Retinal pigment epithelial cell (primary cell): ENCODE measurements at regions not wholly inside any gene's neighbourhood (a gene's known extent, or its start where the extent isn't known, plus 50 kb on each side); places are given as distances from the start of the nearest gene placed in this dataset.

Experiments used
- DNase-seq: peaks from one replicate; pipeline ENCODE4 v3.0.0-alpha.2; 2010; ENCODE audit warnings: low read depth
- H3K4me3 ChIP-seq: 2 replicates; pipeline ENCODE4 v1.5.1; 2011; ENCODE audit warnings: mild to moderate bottlenecking, low read length, control low read depth, moderate library complexity
- TF ChIP-seq, protein P1 (sequence below): conservative IDR thresholded peaks from 2 replicates; pipeline ENCODE4 v1.5.1; 2011; ENCODE audit warnings: low read depth, low read length, control low read depth, inconsistent platforms

DNA sequence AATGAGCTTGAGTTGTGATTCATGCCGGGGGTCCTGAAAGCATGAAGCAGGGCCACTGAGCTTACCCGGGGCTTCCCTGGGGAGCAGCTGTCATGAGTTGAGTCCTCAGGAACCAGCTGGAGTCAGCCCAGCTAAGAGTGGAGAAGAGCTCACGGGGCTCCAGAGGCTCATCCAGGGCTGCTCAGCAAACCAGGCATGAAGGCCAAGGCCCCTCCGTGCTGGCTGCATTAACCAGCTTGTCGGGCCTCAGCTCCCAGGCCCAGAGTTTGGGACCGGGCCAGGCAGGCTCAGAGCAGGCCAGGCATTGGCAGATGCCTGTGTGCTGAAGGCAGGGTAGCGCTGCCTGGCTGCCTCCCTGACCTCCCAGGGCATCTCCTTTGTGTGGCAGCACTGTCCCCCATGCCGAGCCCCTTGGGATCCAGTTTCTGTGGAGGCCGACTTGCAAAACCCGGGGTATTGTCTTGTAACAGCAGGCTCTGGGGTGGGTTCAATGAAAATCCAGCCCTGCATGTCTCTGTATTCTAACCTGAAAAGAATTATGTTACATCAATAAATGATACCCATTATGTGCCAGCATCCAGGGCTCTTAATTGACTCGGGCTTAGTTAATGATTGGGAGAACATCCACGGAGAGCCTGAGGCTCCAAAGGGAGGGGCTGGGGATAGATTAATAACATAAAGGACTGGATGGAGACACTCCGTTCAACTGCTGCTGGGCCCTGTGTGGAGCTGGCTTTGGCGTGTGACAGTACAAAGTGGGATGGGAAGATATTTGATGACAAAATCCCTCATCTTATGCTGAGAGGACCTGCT is 68.0 kb upstream of the MSX1 start:
- TF ChIP-seq, protein P1, sequence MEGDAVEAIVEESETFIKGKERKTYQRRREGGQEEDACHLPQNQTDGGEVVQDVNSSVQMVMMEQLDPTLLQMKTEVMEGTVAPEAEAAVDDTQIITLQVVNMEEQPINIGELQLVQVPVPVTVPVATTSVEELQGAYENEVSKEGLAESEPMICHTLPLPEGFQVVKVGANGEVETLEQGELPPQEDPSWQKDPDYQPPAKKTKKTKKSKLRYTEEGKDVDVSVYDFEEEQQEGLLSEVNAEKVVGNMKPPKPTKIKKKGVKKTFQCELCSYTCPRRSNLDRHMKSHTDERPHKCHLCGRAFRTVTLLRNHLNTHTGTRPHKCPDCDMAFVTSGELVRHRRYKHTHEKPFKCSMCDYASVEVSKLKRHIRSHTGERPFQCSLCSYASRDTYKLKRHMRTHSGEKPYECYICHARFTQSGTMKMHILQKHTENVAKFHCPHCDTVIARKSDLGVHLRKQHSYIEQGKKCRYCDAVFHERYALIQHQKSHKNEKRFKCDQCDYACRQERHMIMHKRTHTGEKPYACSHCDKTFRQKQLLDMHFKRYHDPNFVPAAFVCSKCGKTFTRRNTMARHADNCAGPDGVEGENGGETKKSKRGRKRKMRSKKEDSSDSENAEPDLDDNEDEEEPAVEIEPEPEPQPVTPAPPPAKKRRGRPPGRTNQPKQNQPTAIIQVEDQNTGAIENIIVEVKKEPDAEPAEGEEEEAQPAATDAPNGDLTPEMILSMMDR: no peak
- DNase-seq: no peak
- no peak overlapping the region for H3K4me3 ChIP-seq

DNA sequence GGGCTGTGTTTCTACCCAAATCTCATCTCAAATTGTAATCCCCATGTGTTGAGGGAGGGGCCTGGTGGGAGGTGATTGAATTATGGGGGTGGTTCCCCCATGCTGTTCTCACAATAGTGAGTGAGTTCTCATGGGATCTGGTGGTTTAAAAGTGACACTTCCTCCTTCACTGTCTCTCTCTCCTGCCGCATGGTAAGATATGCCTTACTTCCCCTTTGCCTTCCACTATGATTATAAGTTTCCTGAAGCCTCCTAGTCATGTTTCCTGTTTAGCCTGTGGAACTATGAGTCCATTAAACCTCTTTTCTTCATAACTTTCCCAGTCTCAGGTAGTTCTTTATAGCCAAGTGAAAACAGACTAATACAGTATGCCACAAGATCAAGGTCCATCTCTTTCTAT is 70.0 kb upstream of the MSX1 start:
- no peak for DNase-seq
- TF ChIP-seq, protein P1: no peak

DNA sequence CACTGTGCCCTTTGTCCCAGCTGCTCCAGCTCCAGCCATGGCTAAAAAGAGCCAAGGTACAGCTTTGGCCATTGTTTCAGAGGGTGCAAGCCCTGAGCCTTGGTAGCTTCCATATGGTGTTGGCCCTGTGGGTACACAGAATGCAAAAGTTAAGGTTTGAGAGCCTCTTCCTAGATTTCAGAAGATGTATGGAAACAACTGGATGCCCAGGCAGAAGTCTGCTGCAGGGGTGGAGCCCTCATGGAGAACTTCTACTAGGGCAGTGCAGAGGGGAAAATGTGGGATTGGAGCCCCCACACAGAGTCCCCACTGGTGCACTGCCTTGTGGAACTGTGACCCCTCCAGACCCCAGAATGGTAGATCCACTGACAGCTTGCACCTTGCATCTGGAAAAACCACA is 70.9 kb upstream of the MSX1 start:
- H3K4me3 ChIP-seq: no peak overlapping the region
- TF ChIP-seq, protein P1: no peak
- DNase-seq: no peak

More for the DNA sequence above, 70.0 kb upstream of the MSX1 start:
- H3K4me3 ChIP-seq: no peak overlapping the region

DNA sequence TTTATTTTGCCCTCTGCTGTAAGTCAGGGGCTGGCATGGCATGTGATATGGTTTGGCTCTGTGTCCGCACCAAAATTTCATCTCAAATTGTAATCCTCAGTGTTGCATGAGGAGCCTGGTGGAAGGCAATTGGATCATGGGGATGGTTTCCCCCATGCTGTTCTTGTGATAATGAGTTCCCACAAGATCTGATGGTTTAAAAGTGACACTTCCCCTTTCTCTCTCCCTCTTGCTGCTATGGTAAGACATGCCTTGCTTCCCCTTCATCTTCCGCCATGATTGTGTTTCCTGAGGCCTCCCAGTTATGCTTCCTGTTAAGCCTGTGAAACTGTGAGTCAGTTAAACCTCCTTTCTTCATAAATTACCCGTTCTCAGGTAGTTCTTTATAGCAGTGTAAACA is 72.0 kb upstream of the MSX1 start:
- TF ChIP-seq, protein P1: no peak
- no peak overlapping the region for H3K4me3 ChIP-seq
- DNase-seq: no peak

DNA sequence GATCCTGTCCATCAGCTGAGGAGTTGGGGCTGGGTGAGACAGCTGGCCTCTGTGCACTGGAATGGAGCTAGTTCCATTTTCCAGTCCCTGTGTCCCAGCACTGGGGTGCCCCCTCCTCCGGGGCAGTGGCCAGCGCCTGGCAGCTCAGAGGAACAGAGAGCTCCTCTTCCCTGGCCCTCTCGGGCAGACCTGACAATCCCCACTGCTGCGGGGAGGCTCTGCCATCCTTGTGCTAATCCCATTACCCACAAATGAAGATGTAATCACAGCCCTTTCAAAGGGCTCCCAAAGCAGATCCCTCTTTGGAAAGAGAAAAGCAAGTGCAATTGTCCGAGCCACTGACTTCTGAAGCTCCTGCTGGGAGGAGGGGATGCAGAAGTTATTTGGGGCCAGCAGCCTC is 75.1 kb upstream of the MSX1 start:
- TF ChIP-seq, protein P1: no peak
- no peak for DNase-seq
- no peak overlapping the region for H3K4me3 ChIP-seq

DNA sequence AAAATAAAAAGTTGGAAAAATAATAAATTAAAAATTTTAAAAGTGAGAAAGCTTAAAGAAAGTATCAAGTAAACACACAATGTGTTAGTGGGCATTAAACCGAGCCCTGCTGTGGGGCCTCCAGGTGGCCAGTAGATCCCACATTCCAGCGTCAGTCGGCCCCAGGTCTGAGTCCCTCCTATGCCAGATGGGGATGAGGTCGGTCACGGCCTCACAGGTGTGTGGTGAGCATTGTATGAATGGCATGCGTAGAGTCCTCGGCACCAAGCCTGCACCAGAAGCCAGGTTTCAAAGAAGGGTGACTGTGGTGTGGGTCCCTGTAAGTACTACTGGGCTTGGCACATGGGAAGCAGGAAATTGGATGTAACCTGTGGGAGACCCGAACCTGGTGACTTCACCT is 75.6 kb upstream of the MSX1 start:
- TF ChIP-seq, protein P1: no peak
- DNase-seq: no peak
- no peak overlapping the region for H3K4me3 ChIP-seq

DNA sequence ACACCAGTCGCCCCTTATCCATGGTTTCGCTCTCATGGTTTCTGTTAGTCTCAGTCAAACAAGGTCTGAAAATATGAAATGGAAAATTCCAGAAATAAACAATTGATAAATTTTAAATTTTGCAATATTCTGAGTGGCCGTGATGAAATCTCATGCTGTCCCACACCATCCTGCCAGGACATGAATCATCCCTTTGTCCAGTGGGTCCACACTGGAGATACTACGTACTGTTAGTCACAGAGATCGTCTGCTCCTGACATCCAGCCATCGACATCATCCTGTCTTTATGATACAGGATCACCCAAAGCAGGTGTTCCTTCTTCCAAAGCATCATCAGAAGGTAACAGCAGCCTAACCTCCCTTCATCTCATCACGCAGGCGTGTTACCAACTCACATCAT is 76.5 kb upstream of the MSX1 start:
- H3K4me3 ChIP-seq: no peak overlapping the region
- DNase-seq: no peak

More for the DNA sequence above, 76.5 kb upstream of the MSX1 start:
- TF ChIP-seq, protein P1: no peak
